Cerebellar nuclear complex (tissue), 1 donor: ENCODE measurements at regions not wholly inside any gene's neighbourhood (a gene's known extent, or its start where the extent isn't known, plus 50 kb on each side); places are given as distances from the start of the nearest gene placed in this dataset.

ENCODE experiments used
- DNase-seq, 2 experiments: peaks; one replicate each; lab custom pipeline; 2025; lab: John Stamatoyannopoulos, UW

DNA sequence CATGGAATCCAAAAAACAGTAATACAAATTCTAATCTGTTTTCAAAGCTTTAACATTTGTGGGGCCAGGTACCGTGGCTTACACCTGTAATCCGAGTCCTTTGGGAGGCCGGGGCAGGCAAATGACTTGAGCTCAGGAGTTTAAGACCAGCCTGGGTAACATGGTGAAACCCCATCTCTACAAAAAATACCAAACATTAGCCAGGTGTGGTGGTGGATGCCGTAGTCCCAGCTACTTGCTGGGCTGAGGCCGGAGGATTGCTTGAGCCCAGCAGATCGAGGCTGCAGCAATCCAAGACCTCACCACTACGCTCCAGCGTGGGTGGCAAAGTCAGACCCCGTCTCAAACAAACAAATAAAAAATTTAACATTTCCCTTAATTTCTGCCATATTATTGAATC is 74.3 kb upstream of the SALL3 start:
- DNase-seq = no peak

GRCh38 chr18:78906066-78906465 is 73.6 kb upstream of the SALL3 start:
- no peak for DNase-seq

GRCh38 chr18:78908462-78909260 is 71.0 kb upstream of the SALL3 start:
- no peak for DNase-seq

DNA sequence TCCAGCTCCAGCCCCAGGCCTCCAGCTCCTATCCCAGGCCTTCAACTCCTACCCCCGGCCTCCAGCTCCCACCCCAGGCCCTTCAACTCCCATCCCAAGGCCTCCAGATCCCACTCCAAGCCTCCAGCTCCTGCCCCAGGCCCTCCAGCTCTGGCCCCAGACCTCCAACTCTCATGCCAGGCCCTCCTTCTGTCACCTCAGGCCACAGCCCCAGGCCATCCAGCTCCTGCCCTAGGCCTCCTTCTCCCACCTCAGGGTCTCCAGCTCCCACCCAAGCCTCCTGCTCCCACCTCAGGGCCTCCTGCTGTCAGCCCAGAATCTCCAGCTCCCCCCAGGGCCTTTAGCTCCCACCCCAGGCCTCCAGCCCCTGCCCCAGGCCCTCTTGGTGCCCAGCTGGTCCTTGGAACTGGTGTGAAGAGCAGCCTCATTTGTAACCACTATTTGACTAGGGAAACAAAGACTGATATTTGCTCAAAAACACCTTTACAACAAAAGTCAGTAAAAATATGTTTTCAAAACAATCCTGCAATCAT is 67.8 kb upstream of the SALL3 start:
- no peak for DNase-seq

- no peak for DNase-seq
Measured at GRCh38 chr18:78912336-78912735, 67.3 kb upstream of the SALL3 start.

GRCh38 chr18:78912844-78913243 is 66.8 kb upstream of the SALL3 start:
- DNase-seq = no peak

GRCh38 chr18:78913395-78913794 is 66.2 kb upstream of the SALL3 start:
- DNase-seq = no peak

DNA sequence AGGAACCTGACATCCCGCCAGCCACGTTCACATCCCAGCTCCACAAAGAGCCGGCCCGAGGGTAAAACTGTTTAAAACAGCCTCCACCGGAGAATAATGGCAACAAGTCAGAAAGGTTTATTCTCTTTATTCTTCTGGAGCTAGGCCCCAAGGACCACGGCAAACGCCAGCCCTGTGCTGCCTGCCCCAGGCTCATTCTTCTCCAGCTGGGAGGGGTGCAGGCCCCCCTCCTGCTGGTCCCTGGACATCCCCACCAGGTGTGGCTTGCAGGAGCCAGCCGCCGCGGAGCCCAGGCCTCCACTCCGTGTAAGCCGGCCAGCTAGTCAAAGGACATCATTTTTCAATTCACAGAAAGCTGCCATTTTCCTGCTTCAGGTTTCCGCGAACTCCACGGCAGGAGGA is 65.8 kb upstream of the SALL3 start:
- DNase-seq = no peak

- DNase-seq = no peak
Measured at GRCh38 chr18:78914249-78914935, 65.2 kb upstream of the SALL3 start.

DNA sequence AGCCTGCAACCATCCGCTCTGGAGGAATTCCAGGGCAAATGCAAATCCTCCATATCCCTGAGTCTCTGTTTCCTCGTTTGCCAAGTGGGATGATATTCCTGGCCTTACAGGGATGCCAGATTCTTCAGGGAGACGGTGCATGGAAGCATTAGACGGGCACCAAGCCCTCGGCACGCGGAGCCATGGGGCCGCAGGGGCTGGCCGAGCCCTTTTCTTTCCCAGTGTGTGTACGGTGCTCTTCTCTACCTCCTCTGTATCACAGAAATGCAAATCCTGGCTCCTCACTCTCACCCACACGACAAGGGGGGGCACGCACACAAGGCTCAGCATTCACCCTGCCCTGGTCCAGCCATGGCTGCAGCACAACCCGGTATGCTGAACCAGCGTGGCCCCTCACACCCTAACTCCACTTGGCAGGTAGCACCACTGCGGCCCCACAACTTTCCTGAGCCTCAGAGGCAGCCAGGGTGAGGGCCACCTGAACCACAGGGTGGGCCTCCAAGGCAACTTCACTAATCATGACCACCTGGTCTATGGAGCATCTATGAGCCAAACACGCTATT is 64.1 kb upstream of the SALL3 start:
- no peak for DNase-seq

DNA sequence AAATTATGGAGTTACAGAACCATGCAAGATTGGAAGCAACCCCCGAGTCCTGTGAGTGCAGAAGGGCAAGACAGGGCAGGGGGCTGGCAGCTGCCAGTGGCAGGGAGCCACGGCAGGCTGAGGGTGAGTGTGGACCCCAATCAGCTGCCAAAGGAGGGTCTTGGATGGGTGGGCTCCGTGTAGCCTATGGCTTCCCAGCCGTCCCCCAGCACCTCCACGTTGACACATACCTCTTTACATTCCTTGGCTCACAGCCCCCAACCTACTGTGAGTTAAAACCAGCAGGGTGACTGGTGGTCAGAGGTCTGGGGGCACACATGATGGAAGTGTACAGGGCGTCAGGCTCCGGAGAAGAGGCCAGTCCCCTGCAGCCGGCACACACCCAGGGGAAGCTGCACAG is 60.9 kb upstream of the SALL3 start:
- no peak for DNase-seq

DNA sequence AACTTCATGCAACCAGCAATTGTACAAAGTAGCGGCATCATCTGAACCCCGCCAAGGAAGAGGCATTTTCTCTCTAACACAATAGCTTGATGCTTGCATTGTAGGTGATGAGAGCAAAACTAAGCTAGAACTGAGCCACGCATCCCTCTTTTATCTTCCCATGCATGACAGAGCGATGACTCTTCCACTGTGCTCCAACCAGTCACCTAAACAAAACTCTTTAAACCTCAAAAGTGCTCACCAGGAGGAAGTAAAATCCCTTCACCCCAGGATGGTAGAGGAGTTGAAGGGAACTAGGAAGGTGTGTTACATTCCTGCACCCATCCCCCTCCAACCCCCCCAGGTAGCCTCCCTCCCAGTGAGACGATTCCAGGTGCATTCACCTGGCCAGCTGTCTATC is 59.7 kb upstream of the SALL3 start:
- DNase-seq = no peak

GRCh38 chr18:78920456-78921138 is 59.0 kb upstream of the SALL3 start:
- DNase-seq = no peak

GRCh38 chr18:78922856-78923255 is 56.8 kb upstream of the SALL3 start:
- DNase-seq = no peak

GRCh38 chr18:78924301-78924700 is 55.3 kb upstream of the SALL3 start:
- DNase-seq = no peak

DNA sequence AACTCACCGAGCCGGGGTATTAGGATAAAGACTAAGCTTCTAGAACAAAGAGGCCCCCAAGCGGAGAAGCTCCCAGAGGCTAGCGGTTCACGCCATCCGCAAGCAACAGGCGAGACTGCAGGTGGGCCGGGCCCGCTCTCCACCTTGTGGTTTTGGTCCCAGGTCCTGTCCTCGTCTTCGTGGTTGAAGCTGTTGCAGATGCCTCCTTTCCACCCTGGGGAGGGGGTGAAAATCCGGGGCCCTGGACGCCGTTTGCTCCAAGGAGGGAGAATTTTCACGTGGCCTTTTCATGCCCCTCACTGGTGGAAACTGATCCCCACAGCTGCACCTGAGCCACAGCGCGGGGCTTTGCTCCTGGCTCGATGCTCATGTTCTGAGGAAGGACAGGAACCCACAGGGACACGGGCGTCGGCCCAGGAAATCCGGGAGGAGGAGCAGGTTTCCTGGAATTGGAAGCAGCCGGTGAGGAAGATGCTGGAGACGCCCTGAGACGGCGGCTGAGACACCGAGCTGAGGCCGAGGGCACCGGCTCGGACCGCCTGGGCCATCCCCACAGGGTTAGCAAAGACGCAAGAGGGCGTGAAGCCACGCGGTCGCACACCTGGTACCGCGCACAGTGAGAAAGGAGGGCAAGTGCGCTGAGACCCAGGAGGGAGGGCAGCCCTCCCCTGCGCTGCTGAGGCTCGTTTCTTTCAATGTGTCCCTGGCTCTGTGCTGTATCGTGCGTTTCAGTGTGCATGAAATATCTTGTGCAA is 54.7 kb upstream of the SALL3 start:
- no peak for DNase-seq

DNA sequence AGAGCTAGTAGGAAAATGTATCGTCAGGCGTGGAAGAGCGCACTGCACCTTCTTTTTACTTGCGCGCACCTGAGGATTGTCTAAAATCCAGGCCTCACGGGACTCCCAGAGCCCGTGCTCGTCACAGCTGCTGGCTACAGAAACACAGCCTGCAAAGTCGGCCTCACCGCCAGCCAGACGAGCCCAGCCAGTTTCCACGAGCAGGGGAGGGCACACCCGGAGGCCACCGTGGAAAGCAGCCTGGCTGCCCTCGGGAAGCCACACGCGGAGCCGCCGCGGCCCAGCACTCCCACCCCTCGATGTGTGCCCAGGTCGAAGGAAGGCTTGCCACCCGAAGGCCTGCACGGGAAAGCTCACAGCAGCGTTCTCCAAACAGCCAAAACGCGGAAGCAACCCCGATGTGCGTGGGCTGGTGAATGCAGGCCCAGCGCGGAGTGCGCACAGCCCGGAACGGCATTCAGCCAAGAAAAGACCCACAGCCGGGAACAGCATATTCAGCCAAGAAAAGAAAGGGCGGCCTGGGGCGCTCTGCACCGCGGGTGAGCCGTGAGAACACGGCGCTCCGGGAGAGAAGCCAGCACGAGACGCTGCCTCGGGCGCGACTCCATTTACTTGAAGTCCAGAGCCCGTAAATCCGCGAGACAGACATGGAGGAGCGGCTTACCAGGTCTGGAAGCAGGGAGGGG is 53.9 kb upstream of the SALL3 start:
- DNase-seq = no peak

DNA sequence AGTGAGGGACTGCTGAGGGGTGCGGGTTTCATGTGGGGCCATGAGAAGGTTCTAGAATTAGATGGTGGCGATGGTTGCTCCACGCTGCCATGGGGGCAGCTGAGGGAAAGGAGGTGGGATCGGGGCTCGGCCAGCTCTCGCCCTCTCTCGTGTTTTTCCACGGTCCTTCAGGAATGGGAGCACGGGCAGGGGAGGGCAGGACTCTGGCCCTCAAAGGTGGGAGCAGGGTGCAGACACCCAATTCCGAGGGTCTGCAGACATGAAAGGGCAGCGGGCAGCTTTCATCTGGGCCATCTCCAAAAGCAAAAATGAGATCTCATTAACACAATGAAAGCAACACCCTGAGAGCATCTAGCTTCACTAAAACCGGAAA is 53.4 kb upstream of the SALL3 start:
- no peak for DNase-seq

DNA sequence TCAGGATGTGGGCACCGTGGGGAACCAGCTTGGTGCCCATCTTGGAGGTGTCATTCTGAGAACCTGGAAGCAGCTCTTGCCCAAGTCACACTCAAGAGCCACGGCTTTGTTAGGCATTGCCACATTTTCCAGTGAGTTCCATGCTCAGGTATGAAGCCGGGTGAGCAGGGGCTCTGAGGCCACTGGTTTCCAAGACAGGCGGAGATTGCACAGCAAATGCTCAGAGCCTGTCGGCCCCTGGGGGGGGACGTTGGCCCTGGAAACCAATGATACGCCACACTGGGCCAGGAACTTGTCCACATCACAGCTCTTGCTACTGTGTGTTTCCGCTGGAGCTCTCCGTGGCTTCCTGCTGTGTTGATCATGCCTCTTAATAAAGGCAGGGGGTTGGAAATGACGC is 52.5 kb upstream of the SALL3 start:
- DNase-seq = no peak

- no peak for DNase-seq
Measured at GRCh38 chr18:78927616-78928015, 52.0 kb upstream of the SALL3 start.

GRCh38 chr18:78928076-78928475 is 51.5 kb upstream of the SALL3 start:
- DNase-seq = no peak
